Cardiac fibroblast (primary cell): ENCODE measurements at regions not wholly inside any gene's neighbourhood (a gene's known extent, or its start where the extent isn't known, plus 50 kb on each side); places are given as distances from the start of the nearest gene placed in this dataset.

ENCODE experiments used
- DNase-seq, 2 donors: peaks; one replicate each; pipeline versions ENCODE4 v3.0.0 to v3.0.0-alpha.2; 2010; ENCODE audit warnings: low read depth in 2 of 2
- H3K4me3 ChIP-seq, 2 donors: replicated peaks in 1 of 2; 1 replicate in 1 of 2; 2 replicates in 1 of 2; pipeline ENCODE4 v1.5.1; 2011; ENCODE audit warnings: low read depth in 2 of 2, low read length in 2 of 2, mild to moderate bottlenecking in 2 of 2, moderate library complexity in 1 of 2
- CTCF ChIP-seq: IDR thresholded peaks from one replicate; pipeline ENCODE4 v1.5.1; 2011; ENCODE audit warnings: low read depth, mild to moderate bottlenecking, low read length, inconsistent platforms

GRCh38 chr2:239881031-239881471 lies 144.1 kb downstream of the NDUFA10 start:
- no peak overlapping the region for H3K4me3 ChIP-seq
- TF ChIP-seq CTCF, result no peak
- no peak for DNase-seq

DNA sequence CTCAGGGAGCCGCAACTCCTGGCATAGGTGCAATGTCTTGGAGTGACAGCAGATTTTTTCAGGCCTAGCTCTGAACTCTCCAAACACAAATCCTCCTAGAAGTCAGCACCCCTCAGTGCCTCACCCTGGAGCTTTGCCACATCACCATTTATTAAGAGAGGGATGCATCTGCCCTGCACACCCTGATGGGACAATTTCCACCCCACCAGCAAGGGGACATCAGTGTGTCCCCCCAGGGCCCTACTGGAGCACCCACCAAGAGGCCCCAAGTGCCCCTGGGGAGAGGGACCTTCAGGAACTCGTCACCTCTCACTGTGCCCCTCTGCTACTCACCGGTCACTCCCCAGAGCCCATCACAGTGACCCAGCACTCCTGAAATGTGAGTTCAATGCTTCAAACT lies 144.7 kb downstream of the NDUFA10 start:
- DNase-seq, result no peak
- H3K4me3 ChIP-seq, result no peak overlapping the region
- TF ChIP-seq CTCF, result no peak

DNA sequence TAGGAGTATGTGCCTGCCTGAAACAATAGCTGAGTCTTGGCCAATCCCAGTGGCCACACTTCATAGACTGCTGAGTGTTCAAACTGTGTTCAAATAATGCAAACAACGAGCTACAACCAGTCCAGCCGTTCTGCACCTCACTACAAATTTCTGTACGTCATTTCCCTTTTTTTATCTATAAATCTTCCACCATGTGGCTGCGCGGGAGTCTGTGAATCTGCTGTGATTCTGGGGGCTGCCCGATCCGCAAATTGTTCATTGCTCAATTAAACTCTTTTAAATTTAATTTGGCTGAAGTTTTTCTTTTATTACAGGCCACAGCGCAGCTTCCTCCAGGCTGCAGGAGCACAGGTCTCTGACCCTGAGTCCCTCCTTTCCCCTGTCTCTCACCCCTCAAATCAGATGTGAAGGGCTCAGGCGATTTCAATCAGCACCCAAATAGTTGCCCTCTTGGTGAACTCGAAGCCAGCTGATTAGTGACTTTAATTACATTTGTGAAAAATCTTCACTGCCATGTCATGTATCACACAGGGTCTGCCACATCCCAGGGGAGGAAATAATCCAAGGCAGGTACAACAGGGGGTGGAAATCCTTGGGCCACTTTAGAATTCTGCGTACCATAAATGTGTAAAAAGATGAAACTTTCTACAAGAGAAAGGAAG lies 145.6 kb downstream of the NDUFA10 start:
- H3K4me3 ChIP-seq, result no peak overlapping the region
- TF ChIP-seq CTCF, result no peak
- DNase-seq, result no peak

DNA sequence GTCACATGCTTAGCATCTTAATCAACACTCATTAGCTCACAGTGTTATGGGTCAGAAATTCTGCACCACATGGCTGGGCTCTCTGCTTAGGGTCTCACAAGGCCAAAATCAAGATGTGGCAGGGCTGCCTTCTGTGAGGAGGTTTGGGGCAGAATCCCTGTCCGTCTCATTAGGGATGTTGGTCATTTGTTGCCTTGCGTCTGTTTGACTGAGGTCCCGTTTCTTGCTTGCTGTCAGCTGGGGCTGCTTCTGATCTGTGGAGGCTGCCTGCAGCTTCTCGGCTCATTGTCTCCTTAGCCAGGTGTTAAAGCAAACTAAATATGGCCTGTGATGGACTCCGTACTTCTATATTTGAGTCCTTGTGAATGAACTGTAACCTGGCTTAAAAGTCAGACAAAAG lies 146.5 kb downstream of the NDUFA10 start:
- TF ChIP-seq CTCF, result no peak
- DNase-seq, result no peak
- no peak overlapping the region for H3K4me3 ChIP-seq

DNA sequence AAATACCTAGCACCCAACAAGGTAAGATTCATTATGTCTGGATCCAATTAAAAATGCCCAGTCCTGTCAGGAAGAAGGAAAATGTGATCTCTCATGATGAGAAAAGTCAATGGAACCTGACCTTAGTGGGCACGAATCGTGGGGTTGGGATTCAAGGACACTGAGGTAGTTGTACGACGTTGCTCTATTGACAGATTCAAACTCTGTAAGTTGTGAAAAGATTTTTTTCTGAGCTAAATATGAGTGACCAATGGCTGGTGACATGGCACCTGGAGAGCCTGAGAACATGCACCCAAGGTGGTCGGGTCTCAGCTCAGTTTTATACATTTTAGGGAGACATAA lies 148.2 kb downstream of the NDUFA10 start:
- TF ChIP-seq CTCF, result no peak
- no peak overlapping the region for H3K4me3 ChIP-seq
- DNase-seq, result no peak

- TF ChIP-seq CTCF, result no peak
- no peak for DNase-seq
- H3K4me3 ChIP-seq, result no peak overlapping the region
These were observed 148.7 kb downstream of the NDUFA10 start for GRCh38 chr2:239876271-239876947.
